ENCODE measurements at regions not wholly inside any gene's neighbourhood (a gene's known extent, or its start where the extent isn't known, plus 50 kb on each side); places are given as distances from the start of the nearest gene placed in this dataset.

DNA sequence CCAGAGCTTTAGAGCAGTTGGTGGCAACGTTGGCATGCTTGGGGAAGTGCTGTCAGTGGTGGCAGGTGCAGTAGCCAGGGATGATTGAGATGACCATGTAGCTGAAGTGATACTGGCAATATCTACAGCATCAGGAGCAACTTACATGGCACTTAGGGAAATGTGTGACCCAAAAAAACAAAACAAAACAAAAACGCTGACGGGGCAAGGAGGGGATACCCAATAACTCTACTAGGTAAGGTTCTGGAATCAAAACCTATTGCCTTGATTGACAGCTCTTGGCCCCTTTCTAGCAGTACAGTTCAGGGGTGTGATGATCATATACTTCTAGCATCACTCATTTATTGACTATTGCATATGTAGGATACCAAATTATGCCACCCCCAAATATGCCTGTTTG lies 312.6 kb downstream of the AASDHPPT start:
- TF ChIP-seq, protein P1, sequence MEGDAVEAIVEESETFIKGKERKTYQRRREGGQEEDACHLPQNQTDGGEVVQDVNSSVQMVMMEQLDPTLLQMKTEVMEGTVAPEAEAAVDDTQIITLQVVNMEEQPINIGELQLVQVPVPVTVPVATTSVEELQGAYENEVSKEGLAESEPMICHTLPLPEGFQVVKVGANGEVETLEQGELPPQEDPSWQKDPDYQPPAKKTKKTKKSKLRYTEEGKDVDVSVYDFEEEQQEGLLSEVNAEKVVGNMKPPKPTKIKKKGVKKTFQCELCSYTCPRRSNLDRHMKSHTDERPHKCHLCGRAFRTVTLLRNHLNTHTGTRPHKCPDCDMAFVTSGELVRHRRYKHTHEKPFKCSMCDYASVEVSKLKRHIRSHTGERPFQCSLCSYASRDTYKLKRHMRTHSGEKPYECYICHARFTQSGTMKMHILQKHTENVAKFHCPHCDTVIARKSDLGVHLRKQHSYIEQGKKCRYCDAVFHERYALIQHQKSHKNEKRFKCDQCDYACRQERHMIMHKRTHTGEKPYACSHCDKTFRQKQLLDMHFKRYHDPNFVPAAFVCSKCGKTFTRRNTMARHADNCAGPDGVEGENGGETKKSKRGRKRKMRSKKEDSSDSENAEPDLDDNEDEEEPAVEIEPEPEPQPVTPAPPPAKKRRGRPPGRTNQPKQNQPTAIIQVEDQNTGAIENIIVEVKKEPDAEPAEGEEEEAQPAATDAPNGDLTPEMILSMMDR (IDR thresholded peaks at IDR 0.05 in 4 of 5, conservative IDR thresholded peaks at IDR 0.05 in 1 of 5): no peak
- TF ChIP-seq POLR2A (IDR thresholded peaks at IDR 0.05): no peak
